T1000 (cell line): ENCODE measurements at regions not wholly inside any gene's neighbourhood (a gene's known extent, or its start where the extent isn't known, plus 50 kb on each side); places are given as distances from the start of the nearest gene placed in this dataset.

Source experiments
- DNase-seq: peaks from one replicate; lab custom pipeline; 2025; ENCODE audit warnings: mixed read lengths; lab: John Stamatoyannopoulos, UW

- DNase-seq, result no peak
These were observed 256.7 kb upstream of the SETBP1 start for GRCh38 chr18:44423814-44424644.

GRCh38 chr18:44424645-44425035, 256.0 kb upstream of the SETBP1 start:
- DNase-seq, result no peak

DNA sequence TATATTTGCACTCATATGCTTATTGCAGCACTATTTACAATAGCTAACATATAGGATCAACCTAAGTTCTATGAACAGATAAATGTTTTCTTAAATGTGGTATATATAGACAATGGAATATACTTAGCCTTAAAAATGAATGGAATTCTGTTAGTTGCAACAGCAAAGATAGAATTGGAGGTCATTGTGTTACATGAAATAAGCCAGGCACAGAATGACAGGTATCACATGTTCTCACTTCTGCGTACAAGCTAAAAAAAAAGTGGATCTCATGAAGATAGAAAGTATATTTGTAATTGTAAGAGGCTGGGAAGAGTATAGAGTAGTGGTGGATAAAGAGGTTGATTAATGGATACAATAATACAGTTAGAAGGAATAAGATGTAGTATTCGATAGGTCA, 255.5 kb upstream of the SETBP1 start:
- DNase-seq, result no peak

DNA sequence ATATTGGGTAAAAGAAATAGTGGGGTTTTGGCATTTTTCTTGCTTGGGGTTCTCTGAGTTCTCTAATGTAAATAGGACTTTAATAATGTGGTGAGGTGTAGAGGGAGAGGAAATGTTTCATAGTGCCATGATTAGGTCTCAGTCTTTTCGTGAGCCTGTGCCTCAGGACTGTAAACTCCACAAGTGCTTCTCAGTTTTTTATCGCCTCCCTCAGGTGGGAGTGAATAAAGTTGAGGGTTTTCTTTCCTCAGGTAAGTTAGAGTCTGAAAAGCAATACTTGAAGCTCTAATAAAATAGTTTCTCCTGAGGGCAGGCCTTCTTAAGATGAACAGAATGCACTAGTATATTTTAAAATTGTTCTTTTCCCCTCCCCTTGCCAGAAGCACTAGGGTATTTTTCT, 243.1 kb upstream of the SETBP1 start:
- no peak for DNase-seq

- DNase-seq, result no peak
These were observed 230.5 kb upstream of the SETBP1 start for GRCh38 chr18:44450226-44450625.

DNA sequence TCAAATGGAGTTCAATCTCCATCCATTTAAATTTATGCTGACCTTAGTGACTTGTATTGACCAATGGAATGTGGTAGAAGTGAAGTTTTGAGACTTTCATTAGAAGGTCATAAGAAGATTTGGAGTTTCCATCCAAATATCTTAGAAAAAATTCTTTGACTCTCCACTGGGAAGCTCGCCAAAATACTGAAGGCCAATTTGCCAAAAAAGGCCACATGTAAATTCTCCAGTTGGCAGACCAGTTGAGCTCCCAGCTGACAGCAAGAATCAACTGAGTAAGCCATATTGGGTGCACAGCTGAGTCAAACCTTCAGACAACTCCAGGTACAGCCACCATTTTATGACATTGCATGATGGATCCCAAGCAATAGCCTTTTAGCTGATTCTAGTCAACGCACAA, 228.3 kb upstream of the SETBP1 start:
- no peak for DNase-seq

- DNase-seq, result peak; percentile 3
These were observed 227.2 kb upstream of the SETBP1 start for GRCh38 chr18:44453505-44453904.

- peak; percentile 0 for DNase-seq
These were observed 221.9 kb upstream of the SETBP1 start for GRCh38 chr18:44458777-44459176.

DNA sequence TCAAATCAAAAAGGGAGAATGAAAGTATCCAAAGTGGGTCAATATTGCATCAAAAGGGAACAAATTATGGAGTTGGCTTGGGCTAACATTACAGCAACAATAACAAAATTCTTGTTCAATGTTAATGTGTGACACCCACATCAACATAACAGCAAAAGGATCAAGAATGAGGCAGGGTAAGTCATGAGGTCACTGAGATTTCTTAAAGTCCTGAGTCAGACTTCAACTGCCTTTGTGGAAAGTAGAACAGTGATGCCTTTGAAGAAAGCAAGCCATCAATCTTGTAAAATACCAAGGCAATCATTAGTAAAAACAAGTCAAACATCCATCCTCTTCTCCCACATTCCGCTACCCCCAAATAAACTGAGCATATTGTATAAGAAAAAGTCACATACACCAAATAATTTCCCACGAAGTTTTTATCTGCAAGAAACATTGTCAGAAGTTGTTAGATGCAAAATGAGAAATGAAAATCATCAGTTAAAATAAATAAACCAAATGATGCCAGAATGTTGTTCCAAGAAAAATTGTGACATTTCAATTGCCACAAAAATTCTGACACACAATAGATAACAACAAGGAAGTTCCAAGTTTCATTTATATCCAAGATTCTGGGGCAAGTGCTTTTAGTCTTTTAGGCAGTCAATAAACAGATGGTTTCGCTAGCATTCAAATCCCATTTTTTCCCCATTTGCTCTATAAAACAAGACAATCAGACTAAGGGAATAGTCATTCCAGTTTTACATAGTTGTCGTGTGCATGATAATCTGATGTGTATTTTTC, 216.1 kb upstream of the SETBP1 start:
- no peak for DNase-seq

GRCh38 chr18:44465381-44465841, 215.3 kb upstream of the SETBP1 start:
- no peak for DNase-seq

- no peak for DNase-seq
These were observed 213.7 kb upstream of the SETBP1 start for GRCh38 chr18:44466997-44467396.

DNA sequence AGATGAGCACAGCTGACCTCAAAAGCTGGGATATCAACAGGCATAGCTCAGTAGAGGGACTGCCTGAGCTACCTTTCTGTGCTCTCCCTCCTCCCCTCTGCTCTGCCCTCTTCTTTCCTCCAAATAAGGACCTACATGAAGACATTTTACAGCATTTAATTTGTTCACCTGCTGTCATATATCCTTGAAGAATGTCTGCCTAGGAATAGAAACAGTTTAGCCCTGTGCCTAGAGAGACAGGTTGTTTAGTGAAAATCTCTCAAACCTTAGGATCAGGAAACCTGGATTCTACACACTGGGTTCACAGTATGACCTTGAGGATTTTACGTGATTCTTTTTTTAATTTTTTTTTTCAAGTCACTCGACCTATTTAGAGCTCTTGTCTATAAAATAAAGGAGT, 213.0 kb upstream of the SETBP1 start:
- no peak for DNase-seq

DNA sequence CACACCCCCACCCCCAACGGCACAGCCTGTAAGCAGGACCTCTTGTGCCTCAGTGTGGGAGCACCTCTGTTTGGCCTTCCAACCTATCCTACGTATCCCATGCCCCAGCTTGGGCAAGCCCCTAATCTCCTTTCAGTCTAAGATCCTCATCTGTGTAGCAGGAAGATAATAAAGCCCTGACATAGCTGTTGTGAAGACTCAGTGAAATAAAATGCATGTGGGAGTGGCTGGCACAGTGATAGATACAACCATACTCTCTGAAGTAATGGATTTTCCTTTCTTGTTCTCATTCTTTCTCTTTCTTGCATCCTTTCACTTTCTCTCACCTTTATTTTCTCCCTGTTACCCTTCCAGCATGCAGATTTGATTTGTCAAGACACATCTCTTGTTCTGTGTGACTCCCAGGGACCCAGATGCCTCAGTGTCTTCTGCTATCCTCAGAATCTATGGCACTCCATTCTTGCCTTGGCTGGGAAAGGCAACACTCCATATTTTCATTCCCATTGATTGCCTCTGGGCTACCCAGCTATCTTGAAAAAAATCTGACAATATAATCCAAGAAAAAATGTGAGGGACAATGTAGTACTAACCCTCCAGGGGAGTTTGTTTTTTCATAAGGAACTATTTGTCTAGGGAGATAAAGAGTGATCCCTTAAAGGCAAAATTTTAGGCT, 207.2 kb upstream of the SETBP1 start:
- DNase-seq, result no peak

DNA sequence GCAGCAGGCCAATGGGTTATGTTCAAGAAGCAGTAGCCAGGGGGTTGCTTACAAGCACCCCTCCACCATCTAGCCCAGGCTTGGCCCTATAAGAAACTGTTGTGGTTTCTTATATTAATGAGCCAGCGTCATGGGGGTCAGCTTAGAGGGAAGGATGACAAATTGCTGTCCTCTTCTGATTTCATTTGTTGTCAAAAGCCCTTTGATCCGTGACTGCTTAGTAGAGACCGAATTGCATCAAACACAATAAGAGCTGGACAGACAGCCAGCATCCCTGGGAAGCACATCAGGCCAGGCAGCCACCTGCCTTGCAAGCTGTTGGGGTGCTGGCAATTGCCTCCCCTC, 206.6 kb upstream of the SETBP1 start:
- no peak for DNase-seq

- no peak for DNase-seq
These were observed 206.1 kb upstream of the SETBP1 start for GRCh38 chr18:44474591-44474990.

DNA sequence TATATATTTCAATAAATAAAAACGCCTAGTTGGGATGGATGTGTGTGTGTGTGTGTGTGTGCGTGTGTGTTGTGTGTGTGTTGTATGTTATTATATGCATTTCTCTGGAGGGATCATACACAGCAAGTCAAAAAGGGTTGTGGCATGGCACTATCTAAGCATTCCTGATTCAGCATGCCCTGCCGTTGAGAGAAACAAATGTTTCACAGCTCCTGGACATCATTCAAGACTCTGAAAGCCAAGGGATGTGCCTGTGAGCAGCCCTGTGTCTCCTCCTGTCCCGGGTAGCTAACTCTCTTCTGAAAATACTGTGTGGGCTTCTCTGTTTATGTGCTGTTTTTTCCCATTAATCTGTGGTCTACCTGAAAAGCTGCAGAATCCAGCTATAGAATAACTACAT, 197.9 kb upstream of the SETBP1 start:
- DNase-seq, result no peak

DNA sequence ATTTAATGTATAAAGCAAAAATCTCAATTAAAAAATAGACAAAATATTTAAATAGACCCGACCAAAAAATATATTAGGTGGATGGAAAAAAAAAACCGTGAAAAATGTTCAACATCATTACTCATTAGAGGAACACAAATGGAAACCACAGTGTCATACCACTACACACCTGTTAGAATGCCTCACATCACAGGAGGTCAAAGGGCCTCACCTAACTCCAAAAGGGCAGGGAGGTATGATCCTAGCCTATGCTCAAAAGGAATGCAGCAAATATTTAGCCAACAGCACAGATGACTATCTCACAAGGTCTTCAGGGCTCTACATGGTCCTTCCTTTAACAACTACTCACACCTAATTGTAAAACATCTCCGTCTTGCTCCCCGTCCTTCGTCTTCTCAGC, 185.5 kb upstream of the SETBP1 start:
- no peak for DNase-seq

GRCh38 chr18:44497311-44497710, 183.4 kb upstream of the SETBP1 start:
- no peak for DNase-seq

GRCh38 chr18:44497757-44498490, 182.8 kb upstream of the SETBP1 start:
- DNase-seq, result no peak

DNA sequence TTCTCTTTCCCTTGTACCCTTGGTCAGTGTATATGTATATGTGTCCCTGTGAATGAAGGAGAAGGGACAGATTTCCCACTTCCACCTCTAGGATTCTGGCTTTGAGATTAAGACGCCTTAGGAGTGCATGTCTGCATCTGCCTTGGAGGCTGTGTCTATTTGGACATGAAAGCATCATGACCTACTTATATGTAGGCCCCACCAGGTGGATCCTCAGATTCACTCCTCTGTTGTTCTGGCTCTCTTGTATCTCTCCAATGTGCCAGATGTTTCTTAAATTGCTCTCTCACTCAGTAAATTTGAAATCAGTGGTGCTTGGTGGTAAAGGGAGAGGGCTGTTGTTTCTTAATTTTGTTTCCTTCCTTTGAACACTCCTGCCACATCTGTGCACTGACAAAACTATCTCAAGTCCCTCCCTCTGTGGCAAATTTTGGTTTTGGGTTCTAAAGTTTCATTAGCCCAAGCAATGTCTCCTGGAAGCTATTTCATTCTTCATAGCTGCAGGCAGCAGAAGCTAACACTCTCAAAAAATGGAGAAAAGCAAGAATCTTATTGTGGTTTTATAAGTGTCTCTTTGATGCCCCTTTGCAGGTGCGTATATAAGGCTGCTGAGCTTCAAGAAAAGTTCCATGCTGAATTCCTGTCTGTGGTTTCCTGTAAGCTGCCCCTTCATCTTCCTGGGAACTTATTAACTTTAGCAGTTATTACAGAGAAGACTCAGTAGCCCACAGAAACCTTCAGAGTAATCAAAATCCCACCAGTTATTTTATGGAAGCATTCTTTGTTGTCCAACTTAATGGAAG, 179.7 kb upstream of the SETBP1 start:
- DNase-seq, result no peak

- DNase-seq, result no peak
These were observed 178.5 kb upstream of the SETBP1 start for GRCh38 chr18:44502221-44502620.
